ENCODE measurements at regions not wholly inside any gene's neighbourhood (a gene's known extent, or its start where the extent isn't known, plus 50 kb on each side); places are given as distances from the start of the nearest gene placed in this dataset.
"Not testable (repeated sequence)": the region's sequence is repeated elsewhere in the genome, so short reads cannot be mapped to it uniquely, and the experiment has no call there.

DNA sequence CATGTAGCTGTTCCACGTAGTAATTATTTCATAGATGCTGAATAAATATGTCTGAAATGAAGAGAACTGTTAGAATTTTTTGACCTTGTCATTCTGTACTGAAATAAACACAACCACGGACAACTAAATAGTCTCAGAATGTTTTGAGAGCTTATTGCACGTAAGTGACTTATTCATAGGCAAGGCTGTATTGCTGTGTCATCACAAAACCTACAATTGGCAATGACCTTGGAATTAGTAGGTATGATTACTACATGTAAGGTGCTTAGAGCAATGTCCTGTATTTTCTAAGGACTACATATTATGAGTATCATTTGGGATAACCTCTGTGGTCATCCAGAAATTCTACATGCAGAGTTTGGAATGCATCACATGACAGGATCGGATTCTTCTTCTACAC is 237.2 kb upstream of the PUDP start:
- no peak for DNase-seq

DNA sequence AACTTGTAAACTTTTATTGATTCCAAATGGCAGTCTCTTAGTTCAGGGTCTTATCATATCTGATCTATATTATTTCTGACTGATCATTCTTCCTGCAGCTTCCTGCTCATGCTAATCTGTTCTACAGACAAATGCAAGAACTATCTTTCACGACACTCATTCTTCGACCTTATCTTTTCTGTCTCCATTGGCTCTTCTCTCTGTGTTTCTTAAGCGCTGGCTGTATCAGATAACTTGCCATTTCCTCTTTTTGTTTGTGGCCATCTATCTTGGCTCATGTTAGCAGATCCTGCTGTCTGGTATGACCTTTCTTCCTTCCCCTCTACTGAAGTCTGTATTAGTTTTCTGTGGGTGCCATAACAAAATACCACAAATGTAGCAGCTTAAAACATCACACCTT is 230.5 kb upstream of the PUDP start:
- no peak for DNase-seq

DNA sequence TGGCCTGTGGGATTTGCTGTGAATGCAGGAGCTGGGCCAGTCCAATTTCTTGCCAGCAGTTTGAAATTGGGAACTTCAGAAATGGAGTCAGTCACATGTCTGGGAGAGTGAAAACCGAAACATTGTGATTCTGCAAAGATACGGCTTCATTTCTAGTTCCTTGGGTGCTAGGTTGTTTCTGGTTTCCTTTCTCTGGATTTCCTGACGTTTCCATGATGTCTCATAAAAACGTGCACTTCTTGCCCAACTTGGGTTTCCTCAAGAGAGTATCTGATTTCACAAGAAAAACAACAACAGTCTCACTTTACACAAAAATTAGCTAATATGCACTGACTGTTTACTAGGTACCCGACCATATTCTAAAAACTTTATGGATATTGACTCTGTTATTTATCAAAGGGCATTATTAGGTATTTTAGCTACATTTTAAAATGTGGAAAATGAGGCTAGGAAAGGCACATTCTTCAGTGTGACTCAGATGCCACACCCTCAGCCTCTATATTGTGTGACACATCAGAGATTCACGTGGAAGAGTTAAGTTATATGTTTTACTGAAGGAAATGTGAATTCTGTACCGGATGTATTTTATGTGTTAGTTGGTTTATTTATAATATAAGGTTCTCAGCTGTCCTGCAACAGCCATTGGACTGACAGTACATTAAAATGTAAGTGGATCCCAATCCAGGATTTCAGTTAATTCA is 225.0 kb upstream of the PUDP start:
- DNase-seq: no peak

DNA sequence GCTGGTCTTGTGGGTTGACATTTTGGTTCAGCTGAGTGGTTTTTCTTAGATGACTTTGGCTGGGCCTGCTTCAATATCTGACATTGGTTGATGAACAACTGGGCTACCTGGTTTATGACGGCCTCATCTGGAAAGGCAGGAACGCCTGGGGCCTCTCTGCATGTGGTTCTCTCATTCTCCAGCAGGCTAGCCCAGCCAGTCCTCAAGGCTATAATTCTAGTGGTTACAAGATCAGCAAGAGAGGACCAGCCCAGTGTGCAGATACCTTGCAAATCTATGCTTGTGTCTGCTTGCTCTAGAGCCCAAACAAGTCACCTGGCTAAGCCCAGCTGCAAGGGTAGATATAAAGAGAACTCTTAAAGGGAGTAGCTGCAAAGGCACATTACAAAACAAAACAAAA is 214.2 kb upstream of the PUDP start:
- DNase-seq: no peak

DNA sequence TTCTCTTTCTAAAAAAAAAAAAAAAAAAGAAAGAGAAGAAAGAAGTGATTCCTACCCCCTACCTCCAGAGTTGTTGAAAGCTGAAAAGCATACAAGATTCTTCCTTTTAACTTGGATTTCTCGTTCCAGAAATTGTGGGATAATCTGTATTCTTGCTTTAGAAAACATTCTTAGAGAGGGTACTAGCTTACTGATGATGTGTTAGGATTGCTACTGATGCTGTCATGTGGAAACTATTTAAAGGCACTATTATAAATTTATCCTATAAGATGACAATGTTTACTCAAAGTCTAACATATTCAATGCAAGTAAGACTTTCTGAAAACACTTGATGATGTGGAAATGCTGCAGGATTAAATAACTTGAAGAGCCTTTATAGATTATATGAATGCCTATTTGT is 204.0 kb upstream of the PUDP start:
- DNase-seq: no peak

DNA sequence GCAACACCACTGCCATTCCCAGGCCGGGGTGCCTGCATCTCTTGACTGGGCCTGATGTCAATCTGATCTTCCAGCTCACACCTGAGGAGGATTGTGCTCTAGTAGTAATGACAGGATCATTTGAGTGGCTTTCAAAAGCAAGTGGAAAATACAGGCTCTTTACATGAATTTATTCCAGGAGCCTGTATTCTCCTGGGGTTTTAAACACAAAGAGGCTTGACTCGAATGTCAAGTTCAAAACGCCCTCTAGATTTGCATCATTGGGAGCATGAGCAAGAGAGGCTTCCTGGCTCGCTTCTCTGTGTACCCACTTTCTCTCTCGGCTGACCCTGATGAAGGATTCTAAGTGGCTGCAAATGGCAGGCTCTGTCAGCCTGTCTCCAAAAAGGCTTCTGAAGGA is 199.5 kb upstream of the PUDP start:
- DNase-seq: no peak

DNA sequence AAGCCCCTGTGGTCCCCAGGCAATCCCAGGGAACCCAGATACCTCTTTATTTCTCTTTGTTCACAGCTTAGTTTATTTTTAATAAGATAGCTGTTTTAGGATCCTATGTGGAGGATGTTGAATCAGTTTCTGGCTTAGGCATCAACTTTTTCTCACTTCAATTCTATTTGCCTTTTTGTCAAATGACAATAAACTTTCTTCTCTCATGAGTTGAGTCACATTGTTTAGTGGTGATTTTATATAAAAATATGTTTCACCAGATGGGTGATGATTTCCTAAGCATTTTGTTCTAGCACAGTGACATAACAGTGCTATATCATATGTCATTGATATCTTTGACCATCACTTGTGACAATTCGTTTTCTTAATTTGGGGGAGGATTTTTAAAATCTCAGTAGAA is 198.1 kb upstream of the PUDP start:
- no peak for DNase-seq

GRCh38 chrX:7343181-7343580 is 195.2 kb upstream of the PUDP start:
- DNase-seq: no peak

DNA sequence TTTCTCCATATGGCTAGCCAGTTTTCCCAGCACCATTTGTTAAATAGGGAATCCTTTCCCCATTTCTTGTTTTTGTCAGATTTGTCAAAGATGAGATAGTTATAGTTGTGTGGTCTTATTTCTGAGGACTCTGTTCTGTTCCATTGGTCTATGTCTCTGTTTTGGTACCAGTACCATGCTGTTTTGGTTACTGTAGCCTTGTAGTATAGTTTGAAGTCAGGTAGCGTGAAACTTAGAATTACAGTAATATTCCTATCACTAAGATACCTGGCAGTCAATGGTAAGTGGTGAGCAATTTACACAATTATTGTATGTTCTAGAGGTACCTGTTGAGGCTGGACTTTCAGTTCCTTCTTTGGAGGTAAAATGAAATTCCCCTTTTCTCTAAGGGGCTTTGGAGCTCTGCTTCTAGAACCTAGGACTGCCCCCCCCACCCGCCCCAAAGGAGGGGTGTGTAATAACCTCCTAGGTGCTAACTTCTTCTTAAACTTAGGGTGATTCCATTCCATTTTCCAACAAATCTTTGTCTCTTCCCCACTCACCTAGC is 187.9 kb upstream of the PUDP start:
- DNase-seq: not testable (repeated sequence)

DNA sequence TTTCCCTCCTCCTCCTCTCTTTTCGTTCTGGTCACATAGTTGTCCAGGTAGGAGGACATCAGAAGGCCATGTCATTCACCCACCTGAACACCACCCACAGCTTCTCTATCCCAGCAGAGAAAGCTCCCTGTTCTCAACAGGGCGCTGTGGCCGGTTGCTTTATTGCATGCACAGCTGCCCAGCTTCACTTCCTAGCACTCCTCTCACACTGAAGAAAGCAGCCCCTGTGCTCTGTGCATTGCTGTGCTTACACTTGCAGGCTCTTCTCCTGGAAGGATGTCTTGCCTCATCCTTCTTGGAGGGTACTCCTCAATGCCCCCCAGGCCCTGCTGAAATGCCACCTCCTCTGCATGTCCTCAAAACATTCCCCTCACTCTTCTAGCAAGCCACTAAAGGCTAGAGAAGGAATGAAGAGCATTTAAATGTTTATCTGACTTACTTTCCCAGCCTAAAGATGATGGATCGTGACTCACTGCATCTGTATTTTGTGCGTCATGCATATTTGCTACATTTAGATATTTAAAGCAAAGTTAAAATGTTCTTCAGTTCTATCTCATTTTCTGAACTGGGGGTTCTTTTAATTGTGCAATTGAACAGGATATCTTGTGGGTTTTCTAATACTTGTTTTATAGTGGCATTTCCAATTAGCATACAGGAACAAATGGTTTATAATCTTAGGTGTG is 186.4 kb upstream of the PUDP start:
- DNase-seq: no peak

GRCh38 chrX:7330971-7331746 is 183.2 kb upstream of the PUDP start:
- DNase-seq: no peak

GRCh38 chrX:7330556-7330955 is 182.6 kb upstream of the PUDP start:
- no peak for DNase-seq

DNA sequence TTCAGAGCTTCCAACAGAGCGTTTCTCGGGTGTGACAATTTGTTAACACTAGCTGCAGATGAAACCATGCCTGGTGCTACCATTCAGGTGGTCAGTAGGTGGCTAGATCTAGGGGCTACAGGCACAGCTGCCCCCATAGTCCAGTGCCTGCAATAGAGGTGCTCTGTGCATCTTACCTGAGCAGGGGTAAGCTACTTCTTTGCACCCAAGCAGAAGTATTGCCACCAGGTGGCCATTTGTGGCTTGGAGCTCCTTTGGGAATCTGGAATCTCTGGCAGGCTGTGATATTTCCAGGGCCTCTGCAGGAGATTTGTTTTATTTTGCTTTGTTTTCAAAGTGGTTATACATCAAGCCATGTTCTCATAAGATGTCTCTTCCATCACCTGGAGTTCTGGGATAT is 170.7 kb upstream of the PUDP start:
- no peak for DNase-seq

DNA sequence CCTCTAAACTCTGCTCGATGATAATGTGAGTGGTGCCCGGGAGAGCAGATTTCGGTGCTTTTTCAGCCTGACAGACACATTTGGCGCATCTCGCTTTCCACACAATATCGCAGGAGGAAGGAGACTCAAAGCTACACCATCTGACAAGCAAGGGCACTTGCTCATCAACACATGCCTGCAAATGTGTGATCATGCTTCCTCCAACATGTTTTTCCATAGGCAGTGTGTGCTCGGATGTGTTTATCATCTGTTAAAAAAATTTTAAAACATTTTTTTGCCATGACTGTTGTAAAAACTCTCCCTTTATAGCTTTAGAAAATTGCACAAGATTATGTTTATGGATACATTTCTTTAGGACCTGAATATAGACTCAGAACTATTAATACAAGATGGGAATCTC is 170.3 kb upstream of the PUDP start:
- DNase-seq: no peak

DNA sequence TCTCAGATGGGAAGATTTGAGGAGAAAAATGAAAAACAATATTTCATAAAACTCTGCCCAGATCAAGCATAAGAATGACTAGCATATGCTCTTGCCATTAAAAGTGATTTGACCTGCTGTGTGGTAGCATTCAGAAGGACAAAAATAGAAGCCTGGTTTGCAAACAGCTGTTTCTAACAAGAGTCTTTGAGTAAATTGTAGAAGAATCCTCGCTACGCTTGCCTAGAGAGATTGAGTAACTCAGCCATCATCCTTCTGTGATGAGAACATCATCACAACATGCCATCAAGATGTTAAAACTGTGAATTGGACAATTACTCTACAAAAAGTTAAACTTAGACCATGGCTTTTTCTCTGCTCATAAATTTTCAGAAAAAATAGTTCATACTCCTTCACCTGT is 168.9 kb upstream of the PUDP start:
- no peak for DNase-seq

- no peak for DNase-seq
These were observed 168.3 kb upstream of the PUDP start for GRCh38 chrX:7316280-7316679.

DNA sequence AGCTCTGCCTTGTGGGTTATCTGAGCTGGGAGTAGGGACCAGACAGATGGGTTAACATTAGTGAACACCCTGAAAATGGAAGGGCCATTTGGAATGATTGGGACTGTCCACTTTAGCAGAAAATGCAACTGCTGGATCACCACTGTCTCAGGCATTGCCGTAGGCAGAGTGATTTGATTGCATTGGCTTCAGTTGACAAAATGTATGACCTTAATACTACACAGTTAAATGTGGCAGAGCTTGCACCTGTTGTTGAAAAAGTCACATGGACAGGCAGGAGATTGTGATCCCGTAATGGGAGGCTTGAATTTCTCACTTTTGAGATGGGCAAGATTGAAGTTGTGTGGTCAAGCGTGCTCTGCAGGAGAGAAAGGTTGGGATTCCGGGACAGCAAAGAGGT is 166.5 kb upstream of the PUDP start:
- no peak for DNase-seq

DNA sequence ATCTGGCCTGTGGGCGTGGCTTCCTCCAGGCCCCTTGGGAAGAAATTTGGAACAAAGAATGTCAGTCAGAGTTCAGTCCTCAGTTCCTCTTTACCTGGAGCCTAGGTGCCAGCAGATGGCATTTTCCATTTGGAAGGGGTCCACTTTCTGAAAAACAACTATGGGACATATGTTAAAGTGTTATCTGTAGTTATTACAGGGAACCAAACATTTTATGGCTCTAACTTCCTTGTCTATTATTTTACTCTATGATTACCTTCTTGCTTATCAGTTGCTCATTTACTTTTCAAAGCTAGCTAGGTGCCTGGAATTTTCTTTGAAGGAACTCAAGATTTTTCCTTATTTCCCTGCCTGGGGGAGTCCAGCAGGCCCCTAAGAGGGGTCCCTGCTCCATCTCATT is 159.8 kb upstream of the PUDP start:
- DNase-seq: no peak

DNA sequence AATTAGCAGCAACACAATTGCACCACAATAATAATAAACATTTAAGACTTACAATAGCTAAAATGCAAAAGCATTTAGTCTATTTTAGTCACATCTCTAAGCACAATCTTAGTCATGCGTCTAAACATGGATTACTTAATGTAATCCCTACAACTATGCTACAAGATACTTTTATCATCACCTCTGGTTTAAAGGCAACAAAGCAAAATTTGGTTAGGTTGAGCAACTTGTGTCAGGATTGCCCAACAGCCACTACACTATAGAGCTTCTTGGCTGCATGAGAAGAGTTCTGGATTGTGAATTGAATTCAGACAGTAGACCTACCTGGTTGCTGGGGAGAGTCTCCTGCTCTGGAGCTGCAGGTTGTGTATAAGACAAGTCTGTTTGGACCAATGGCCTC is 146.5 kb upstream of the PUDP start:
- no peak for DNase-seq

- no peak for DNase-seq
These were observed 138.3 kb upstream of the PUDP start for GRCh38 chrX:7286168-7286837.

DNA sequence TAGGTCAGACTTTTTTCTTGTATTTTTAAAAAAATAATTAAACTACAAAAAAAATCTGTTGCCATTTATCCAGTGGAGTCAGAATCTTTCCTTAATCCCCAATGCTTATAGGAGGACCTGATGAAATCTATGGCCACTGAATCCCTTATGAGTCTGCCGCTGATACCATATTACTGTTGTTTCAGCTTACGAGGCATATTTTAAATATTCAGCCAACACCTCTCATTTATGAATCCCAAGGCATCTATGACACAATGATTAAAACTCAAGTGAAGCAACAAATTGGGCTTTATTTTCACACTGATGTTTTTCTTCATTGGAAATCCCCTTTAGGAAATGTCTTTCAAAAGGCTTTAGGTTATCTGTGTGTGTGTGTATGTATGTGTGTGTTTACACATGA is 137.8 kb upstream of the PUDP start:
- no peak for DNase-seq

DNA sequence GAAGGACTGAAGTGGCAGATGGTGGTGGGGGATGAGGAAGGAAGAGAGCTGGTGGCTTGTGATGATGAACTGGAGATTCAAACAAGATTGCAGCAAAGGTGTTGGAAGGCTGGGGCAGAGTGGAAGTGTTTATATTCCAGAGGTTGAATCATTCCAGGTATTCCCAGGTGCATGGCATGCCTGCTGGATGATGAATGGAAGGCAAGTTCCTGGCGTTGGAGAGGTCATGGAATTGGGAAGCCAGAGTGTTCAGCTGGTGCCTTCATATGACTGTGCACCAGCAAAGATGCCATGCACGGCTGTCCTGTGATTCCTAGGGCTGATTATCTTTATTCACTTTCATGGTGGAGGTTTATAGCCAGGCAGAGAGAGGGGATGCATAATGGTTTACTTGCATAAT is 135.8 kb upstream of the PUDP start:
- DNase-seq: no peak

DNA sequence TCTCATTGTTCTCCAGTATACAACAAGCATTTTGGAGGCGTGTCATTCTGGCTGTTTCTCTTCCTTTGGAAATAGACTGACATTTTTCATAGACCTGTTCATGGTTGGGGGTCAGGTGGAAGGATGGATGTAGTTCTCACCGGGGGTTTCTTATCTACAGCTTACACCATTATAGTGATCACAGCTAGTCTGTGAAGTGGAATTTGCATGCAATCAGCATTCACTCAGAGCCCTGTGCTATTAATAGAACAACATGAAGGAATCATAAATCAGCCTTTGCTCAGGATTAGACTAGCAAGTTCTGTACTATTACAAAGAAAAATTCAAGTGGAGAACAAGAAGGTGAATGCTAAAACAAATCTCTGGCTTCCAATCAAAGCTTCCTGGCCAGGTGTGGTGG is 132.6 kb upstream of the PUDP start:
- no peak for DNase-seq

Measured in left kidney (tissue), 1 donor.